Fibroblast of lung (primary cell): ENCODE measurements at regions not wholly inside any gene's neighbourhood (a gene's known extent, or its start where the extent isn't known, plus 50 kb on each side); places are given as distances from the start of the nearest gene placed in this dataset.

ENCODE experiments used
- EZH2 ChIP-seq: IDR thresholded peaks from 2 replicates; pipeline ENCODE4 v1.5.1; 2012; ENCODE audit warnings: low read length, control low read depth, mild to moderate bottlenecking; ENCODE audit errors: missing control alignments
- TF ChIP-seq, protein P1 (sequence below), 2 donors: IDR thresholded peaks in 1 of 2; conservative IDR thresholded peaks in 1 of 2; 1 replicate in 1 of 2; 2 replicates in 1 of 2; pipeline ENCODE4 v1.5.1; 2011 to 2012; ENCODE audit warnings: low read length in 2 of 2, control low read depth in 1 of 2, inconsistent platforms in 1 of 2, low read depth in 1 of 2, mild to moderate bottlenecking in 1 of 2

DNA sequence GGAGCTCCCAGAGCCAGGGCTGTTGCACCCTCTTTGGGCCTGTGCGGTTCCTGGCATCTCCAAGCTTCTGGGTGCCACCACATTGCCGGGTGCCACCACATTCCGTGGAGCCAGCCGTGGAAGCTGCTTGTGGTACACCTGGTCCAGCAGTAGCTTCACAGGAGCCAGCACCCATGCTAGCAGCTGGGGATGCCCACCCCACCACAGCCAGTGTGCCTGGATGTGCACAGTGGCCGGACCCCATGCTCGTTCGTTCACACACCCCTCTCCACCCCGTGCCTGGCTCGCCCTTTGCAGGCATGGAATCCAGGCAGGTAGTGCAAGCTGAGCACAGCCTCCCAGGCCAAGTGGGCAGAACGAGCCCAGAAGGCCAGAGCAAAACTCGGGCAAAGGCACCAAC is 1029.8 kb upstream of the GBE1 start:
- TF ChIP-seq, protein P1, sequence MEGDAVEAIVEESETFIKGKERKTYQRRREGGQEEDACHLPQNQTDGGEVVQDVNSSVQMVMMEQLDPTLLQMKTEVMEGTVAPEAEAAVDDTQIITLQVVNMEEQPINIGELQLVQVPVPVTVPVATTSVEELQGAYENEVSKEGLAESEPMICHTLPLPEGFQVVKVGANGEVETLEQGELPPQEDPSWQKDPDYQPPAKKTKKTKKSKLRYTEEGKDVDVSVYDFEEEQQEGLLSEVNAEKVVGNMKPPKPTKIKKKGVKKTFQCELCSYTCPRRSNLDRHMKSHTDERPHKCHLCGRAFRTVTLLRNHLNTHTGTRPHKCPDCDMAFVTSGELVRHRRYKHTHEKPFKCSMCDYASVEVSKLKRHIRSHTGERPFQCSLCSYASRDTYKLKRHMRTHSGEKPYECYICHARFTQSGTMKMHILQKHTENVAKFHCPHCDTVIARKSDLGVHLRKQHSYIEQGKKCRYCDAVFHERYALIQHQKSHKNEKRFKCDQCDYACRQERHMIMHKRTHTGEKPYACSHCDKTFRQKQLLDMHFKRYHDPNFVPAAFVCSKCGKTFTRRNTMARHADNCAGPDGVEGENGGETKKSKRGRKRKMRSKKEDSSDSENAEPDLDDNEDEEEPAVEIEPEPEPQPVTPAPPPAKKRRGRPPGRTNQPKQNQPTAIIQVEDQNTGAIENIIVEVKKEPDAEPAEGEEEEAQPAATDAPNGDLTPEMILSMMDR (conservative IDR thresholded peaks at IDR 0.05 in 1 of 2, IDR thresholded peaks at IDR 0.05 in 1 of 2; ENCODE audit: low read depth in 1 of 2, low read length in 2 of 2), result no peak
- TF ChIP-seq EZH2, result no peak
